AG04449 (cell line): ENCODE measurements at regions not wholly inside any gene's neighbourhood (a gene's known extent, or its start where the extent isn't known, plus 50 kb on each side); places are given as distances from the start of the nearest gene placed in this dataset.

Experiments used
- CTCF ChIA-PET: fragments of 350-600 bp; formaldehyde crosslinking; extraction: SDS; loops from one replicate; lab custom pipeline; 2021; ENCODE audit warnings: antibody characterized with exemption; lab: Yijun Ruan, JAX
- POLR2A ChIA-PET: fragments of 400-600, 350-600 bp; formaldehyde crosslinking; extraction: SDS; loops from one replicate; lab custom pipeline; 2020; ENCODE audit warnings: antibody characterized with exemption, inconsistent platforms; lab: Yijun Ruan, JAX
- DNase-seq: peaks from one replicate; pipeline ENCODE4 v3.0.0-alpha.2; 2010; ENCODE audit warnings: low read depth, low spot score
- H3K4me3 ChIP-seq: 2 replicates; pipeline ENCODE4 v1.5.1; 2011; ENCODE audit warnings: low read depth, mild to moderate bottlenecking, control low read depth, low read length
- CTCF ChIP-seq: IDR thresholded peaks from one replicate; pipeline ENCODE4 v1.5.1; 2011; ENCODE audit warnings: mild to moderate bottlenecking, moderate library complexity, low read length, control low read depth, inconsistent platforms; ENCODE audit not compliant: insufficient read depth; ENCODE audit errors: missing control alignments

- no peak for DNase-seq
- no peak for TF ChIP-seq CTCF
- CTCF ChIA-PET: no interaction called here
- POLR2A ChIA-PET: no interaction called here
- H3K4me3 ChIP-seq: no peak overlapping the region
These were observed 669.5 kb upstream of the GHITM start for GRCh38 chr10:83469728-83470331.

DNA sequence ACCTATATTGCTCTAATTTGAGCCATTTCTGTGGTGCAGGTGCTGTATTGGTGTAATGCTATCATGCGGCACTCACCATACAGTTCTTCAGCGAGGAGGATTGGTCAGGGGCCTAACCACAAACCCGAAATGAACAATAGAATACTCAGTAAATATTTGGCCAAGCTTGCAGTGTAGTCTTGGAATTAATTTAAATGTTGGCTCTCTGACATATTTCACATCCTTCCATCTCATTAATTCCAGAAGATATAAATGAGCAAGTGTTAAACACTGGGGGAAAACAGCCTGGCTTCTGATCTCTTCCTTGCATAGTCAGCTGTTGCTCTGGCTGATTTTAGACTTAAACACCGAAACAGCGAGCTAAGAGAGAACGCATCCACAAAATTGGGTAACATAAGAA lies 663.1 kb upstream of the GHITM start:
- no peak overlapping the region for H3K4me3 ChIP-seq
- no peak for TF ChIP-seq CTCF
- ChIA-PET CTCF (no interaction called here), POLR2A (no interaction called here)
- DNase-seq: no peak

- ChIA-PET CTCF (no interaction called here), POLR2A (no interaction called here)
- DNase-seq: no peak
- no peak for TF ChIP-seq CTCF
- no peak overlapping the region for H3K4me3 ChIP-seq
These were observed 650.1 kb upstream of the GHITM start for GRCh38 chr10:83489161-83489560.

GRCh38 chr10:83492004-83492403 lies 647.3 kb upstream of the GHITM start:
- DNase-seq: no peak
- H3K4me3 ChIP-seq: no peak overlapping the region
- ChIA-PET POLR2A (no interaction called here), CTCF (no interaction called here)
- no peak for TF ChIP-seq CTCF

DNA sequence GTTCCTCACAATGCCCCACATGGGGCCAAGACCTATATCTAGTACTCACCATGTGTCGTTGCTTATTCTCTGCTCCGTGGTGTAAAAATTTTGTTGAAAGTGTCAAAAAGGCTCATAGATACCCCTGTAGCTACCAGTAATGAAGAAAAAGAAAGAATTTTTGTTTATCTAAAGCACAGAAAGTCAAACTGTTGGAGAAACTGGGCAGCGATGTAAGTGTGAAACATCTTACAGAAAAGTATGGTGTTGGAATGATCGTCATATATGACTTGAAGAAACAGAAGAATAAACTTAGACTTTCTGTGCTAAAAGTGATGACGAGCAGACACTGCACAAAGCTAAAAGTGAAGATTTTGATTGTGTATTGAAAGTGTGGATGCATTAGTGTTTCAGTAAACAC lies 626.6 kb upstream of the GHITM start:
- TF ChIP-seq CTCF: no peak
- CTCF ChIA-PET: no interaction called here
- POLR2A ChIA-PET: no interaction called here
- DNase-seq: no peak
- H3K4me3 ChIP-seq: no peak overlapping the region

GRCh38 chr10:83515001-83515400 lies 624.3 kb upstream of the GHITM start:
- TF ChIP-seq CTCF: no peak
- DNase-seq: no peak
- no peak overlapping the region for H3K4me3 ChIP-seq
- ChIA-PET POLR2A (no interaction called here), CTCF (no interaction called here)
